GM19023 (cell line): ENCODE measurements at regions not wholly inside any gene's neighbourhood (a gene's known extent, or its start where the extent isn't known, plus 50 kb on each side); places are given as distances from the start of the nearest gene placed in this dataset.
"Not testable (repeated sequence)": the region's sequence is repeated elsewhere in the genome, so short reads cannot be mapped to it uniquely, and the experiment has no call there.

Experiments used
- ATAC-seq: cut with Tn5 transposase; IDR thresholded peaks from one replicate; pipeline ENCODE4 v1.9.1; 2021; ENCODE audit warnings: mild to moderate bottlenecking, moderate library complexity; ENCODE audit not compliant: unreplicated experiment

DNA sequence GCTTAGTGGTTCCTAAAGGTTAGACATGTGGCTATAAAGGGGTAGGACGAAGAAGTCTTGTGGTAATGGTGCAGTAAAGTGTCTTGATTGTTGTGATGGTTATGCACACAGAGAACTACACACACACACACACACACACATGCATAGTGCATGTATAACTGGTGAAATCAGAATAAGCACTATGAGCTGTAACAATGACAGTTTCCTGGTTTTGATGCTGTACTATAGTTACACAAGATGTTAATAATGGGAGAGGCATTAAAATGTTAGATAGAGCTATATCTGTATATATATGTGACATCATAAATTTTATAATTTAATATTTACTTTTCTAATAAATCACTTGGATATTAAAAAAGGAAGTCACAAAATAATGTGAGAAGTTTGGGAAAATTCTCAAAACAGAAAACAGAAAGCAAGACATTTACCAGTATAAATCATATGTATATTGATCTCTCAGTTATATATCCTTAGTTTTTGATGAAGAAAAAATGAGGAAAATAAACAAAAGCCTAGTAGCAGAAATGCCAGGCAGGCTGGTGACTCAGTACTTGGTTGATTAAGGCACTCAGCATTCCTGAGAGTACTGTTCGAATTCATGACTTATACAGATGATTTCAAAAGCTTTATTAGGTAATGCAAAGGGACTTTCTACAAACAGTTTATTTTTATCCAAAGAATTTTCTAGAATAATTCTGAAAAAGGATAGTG lies 350.5 kb upstream of the DAB2 start:
- no peak for ATAC-seq

DNA sequence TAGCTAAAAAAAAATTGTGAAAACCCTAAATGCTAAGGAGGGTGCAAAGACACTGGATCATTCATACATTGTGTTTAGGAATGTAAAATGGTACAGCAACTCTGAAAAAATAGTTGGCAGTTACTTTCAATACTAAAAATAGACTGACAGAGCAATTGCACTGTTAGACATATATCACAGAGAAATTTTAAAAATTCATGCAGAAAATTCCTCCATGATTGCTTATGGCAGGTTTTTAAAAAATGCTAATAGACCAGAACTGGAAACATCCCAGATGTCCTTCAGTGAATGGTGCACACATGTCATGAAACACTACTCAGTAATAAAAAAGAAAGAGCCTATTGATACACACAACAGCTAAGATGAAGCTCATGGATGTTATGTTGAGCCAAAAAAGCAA lies 349.8 kb upstream of the DAB2 start:
- ATAC-seq: no peak

DNA sequence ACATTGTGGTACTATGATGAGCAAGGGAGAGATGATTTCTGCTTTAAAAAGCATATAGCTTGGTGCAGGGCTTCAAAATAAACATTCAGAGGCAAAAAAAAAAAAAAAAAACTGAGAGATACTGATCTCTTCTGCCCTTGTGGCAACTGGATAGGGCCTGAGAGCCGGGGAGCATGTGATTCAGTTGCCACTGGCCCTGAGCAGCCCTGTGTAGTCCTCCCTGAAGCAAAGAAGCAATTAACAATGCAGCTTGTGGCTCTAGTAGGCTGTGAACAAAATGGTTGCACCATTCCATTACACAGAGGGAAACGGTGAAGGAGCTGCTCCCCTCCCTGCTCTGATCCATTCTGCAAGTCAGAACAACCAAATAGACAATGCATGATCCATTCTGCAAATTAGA lies 347.5 kb upstream of the DAB2 start:
- no peak for ATAC-seq

DNA sequence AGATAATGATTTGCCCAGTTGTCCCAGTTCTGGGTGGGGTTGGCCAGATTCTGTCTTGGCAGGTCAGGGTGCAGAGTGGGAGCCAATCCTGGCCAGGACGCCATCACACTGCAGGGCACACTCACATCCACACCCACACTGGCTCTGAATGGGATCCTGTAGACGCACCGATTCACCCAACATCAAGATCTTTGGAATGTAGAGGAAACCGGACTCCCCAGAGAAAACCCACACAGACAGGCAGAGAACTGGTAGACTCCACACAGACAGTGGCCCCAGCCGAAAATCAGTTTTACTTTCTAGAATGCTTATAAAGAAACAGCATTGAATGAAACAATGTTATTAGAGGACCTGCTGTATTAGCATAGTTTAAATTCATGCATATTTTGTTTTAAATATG lies 343.1 kb upstream of the DAB2 start:
- no peak for ATAC-seq

DNA sequence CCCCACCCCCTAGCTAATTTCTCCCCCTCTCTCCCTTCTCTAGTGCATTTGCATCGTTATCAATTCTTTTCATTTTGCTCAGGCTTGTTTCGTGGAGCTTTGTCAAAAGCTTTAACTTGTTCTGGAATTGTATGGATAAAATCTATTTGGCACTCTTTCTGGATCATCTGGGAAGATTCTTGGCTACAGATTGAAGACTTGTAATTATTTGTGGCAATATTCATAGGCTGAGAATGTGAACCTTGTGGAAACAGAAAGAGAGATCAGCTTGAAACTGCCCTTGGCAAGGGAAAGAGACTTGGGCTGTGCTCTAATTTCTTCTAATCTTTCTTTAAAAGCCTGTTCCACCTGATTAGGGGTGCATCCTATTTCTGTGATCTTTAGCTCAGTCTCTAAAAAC lies 340.6 kb upstream of the DAB2 start:
- ATAC-seq: no peak

DNA sequence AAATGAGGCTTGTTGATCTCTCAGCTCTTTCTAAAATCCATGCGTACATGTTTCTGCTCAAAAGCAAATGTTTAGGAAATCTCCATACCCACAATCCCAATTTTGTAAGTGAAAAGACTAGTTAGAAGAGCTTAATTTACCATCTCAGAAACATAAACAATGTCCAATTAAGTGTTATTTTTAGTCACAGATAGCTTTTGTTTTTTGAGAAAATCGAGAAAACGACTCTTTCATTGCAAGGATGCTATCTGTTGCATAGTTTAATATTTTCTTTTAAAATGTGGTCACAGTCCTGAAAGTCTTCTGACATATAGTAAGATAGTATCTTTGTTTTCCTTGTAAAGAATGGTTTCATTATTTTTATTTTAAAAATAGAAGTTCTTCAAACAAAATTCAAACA lies 338.0 kb upstream of the DAB2 start:
- no peak for ATAC-seq

DNA sequence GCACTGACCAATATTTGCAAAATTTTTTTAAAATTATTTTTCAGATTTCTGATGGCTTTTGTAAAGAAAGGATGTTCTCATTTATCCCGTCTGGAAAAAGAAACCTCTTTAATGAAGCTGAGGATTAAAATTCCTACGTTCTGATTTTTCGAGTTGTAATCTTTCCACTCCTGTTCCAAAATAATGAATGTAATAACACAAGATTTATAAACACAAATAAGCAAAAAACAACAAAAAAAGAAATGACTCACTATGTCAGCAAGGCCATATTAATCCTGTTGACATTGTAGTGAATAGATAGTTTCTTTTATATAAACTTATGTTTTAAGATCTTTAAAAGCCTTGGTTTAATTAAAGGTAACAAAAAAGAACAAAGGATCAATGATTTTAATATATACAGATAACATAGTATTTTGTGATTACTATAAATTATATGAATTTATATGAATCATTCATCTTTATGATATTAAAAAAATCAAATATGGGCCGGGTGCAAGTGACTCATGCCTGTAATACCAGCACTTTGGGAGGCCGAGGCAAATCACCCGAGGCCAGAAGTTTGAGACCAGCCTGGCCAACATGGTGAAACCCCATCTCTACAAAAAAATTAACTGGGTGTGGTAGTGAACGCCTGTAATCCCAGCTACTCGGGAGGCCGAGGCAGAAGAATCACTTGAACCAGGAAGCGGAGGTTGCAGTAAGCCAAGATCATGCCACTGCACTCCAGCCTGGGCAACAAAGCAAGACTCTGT lies 336.6 kb upstream of the DAB2 start:
- no peak for ATAC-seq

DNA sequence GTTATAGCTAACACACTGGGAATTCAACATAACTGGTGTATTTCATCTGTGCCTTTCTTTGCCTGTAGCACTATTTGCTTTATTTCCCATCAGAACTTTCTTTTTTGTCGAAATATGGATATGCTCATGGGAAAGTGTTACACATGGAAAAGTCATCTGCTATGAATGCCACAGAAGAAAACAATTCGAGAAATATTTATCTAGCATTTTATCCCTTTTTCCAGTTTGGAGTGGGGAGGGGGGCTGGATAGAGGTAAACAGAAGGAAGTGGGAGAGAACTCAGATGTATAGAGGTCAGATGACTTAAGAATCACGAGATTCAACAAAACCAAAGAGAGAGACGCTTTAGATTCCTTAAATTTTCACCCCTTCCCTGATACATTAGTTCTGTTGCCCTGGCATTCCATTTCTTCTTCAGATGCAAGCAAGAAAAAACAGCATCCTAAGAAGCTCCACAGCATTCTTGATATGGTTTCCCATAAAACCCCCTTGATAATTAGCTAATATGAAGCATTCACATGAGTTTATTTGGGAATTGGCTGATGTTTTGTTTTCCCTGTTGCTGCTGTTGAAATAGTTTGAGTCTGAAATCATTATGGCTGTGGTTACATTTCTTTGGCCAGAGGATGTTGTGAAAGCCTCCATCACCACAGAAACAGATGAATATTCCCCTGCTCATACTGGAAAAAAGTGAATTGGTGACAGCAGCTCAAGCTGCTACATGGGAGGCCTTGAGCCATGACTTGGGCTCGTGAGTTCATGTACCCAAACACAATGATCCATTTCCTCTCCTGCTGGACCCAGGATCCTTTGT lies 335.8 kb upstream of the DAB2 start:
- no peak for ATAC-seq

DNA sequence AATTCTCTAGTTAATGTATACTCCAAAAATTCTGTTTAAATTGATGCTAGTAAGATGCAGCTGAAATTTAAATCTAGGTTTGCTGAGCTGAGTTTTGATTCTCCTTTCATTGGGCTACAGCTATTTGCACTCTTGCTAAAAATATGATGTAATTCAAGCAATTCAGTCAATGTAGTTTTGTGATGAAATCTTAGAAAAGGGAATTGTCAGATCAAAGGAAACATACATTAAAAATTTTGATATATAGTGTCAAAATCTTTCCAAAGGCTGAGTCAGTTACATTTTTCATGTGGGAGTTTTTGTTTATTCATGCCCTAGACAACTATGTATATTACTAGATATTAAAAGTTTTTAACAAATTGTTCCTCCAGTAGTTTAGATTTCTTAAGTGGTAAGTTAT lies 334.9 kb upstream of the DAB2 start:
- ATAC-seq: no peak

DNA sequence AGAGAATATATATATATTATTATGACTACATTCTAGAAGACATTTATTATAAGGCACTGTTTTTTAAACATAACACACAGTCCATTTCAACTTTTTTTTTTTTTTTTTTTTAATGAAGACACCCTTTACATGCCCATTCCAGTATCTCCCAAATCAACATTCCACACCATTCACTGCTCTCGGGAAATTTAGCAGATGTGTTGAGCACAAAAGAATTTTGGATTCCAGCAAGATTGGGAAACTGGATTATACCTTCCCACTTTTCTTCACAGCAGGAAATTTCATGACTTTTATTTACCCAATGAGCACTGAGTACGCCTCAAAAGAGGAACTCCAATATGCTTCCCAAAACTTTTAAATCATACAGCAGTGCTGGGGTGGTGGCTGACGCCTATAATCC lies 333.6 kb upstream of the DAB2 start:
- no peak for ATAC-seq

DNA sequence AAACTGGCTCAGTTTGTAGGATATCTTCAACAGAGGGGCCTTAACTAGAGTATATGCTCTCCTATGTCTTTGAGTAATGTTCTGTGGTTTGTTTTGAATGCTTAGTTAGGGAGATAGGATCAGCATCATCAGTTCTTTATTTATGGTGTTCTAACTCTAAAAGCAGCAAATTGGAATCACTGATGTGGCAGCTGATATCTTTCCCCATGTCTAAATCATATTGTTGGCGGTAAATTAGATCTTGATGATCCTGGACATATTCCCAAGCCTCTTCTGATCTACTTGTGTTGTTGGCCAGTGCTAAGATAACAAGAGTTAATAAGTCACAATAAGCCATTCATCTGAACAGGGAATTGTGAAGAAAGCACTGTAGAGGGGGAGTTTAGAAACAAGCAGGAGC lies 332.4 kb upstream of the DAB2 start:
- ATAC-seq: no peak

DNA sequence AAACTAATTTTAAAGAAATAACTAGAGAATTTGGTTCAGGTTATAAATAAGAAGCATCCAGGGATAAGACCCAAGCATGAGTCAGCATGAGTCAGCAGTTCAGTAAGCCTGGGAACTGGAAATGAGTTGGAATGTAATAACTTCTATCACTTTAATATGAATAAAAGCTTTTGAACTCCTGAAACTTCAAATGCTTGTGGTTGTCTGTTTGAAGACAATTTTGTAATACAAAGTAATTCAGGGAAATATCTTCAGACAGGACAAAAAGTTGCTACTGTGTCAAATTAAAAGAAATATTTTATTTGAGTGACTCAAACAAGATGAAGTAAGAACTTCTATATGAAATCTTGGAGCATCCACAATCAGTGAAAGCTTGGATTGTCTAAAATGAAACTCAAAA lies 331.2 kb upstream of the DAB2 start:
- no peak for ATAC-seq

DNA sequence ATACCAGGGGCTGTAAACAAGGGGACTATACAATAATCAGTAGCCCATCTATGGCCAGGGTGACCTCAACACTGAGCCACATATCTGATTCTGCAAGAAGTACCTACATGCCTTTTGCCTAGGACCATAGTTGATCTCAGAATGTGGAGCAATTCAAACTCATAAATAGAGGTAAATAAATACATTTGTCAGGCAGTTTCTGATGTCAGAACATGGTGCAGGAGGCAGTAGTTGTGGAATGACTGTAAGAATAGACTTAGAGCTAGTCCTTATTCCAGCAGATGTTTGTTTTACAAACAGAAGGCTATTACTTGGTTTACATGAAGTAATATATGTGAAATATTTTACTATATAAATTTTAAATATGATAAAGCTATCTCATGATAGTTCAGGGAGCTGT lies 330.7 kb upstream of the DAB2 start:
- no peak for ATAC-seq

DNA sequence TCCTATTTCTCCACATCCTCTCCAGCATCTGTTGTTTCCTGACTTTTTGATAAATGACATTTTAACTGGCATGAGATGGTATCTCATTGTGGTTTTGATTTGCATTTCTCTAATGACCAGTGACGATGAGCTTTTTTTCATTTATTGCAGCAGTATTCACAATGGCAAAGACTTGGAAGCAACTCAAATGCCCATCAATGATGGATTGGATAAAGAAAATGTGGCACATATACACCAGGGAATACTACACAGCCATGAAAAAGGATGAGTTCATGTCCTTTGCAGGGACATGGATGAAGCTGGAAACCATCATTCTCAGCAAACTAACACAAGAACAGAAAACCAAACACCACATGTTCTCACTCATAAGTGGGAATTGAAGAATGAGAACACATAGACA lies 329.0 kb upstream of the DAB2 start:
- not testable (repeated sequence) for ATAC-seq

DNA sequence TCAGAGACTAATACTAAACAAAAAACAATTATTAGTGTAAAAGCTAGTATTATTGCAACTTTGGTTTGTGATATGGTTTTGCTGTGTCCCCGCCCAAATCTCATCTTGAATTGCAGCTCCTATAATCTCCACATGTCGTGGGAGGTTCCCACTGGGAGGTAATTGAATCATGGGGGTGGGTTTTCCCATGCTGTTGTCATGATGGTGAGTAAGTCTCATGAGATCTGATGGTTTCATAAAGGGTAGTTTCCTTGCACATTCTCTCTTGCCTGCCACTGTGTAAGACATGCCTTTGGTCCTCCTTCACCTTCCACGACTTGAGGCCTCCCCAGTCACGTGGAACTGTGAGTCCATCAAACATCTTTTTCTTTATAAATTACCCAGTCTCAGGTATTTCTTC lies 325.9 kb upstream of the DAB2 start:
- no peak for ATAC-seq

DNA sequence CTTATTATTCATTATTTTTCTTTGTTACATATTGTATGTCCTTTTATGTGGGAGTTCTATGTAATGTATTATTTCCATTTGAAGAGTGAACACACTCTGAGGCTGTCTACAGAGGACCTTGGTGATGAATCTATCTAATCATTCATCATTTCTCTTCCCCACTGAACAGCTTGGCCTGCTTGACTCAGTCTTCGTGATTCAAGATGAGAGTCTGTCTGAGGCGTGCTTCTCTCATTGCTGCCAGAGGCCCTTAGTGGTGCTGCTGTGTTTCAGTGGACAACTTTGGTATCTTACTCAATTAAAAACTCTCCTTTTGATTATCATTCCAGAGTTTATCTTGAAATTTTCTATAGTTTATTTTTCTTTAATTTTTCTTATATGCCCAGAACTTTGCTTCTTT lies 318.1 kb upstream of the DAB2 start:
- ATAC-seq: no peak

DNA sequence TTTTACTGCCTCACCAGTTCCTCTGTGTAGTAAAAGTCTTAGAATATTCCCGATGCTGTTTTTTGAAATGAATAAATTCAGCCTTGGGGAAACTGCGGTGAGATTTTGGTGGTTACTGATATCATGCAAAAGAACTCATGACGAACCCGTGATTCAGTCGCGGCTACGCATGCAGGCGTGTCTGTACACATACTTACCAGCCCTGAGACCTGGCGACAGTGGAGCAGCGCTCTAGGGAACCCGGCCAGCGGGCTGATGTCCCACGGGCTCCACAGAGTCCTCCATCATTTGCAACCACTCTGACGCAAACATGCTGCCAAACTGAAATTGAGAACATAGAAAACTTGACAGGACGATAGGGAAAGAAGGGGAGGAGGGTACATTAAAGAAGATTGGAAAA lies 315.6 kb upstream of the DAB2 start:
- ATAC-seq: no peak

DNA sequence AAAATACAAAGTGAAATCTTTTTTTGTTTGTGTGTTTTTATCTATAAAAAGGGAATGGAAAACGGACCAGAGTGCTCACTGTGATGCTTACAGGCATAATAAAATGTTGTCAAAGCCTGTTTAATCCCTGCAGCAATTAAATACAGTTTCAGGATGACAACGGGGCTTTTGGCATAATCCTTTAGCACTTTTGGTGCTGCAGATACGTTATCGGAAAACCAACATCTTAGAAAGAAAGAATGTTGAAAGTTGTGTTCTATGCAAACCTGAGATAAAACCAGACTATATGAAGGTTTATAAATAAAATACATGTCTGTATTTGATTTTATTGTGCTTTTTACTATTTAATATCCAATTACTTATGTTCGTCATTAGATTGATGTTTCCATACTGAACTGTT lies 307.4 kb upstream of the DAB2 start:
- no peak for ATAC-seq

DNA sequence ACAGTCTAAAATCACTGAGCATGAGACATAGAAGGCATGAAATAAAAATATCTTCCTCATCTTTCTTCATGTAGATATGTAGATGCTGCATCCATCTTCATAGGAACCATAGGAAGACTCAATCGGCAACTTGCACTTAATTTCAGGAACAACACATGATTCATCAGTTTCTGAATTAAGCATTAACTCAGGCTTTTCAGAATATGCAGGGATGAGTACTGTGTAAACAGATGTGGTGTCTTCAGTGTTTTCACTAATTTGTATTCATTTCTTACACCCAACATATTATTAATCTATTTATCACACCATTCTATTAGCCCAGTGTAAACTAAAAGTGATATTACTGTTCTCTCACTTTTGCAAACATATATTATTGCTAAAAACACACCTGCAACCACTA lies 305.9 kb upstream of the DAB2 start:
- no peak for ATAC-seq

DNA sequence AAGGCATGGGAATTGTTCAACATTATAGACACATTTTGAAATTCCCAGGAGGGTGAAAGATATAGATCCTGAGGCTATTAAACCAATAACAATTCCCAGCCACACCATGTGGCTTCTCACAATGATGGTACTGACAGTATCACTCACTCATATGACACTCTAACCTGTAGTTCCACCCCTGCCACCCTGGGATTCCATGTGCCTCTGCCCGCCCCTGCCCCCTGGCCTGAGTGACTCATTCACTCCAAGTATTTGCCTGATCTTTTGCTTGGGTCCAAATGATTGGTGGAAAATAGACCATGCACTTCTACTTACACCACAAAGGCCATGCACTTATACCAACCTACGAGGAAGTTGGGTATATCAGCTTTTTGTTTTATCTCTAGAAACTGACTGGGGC lies 305.2 kb upstream of the DAB2 start:
- ATAC-seq: no peak

DNA sequence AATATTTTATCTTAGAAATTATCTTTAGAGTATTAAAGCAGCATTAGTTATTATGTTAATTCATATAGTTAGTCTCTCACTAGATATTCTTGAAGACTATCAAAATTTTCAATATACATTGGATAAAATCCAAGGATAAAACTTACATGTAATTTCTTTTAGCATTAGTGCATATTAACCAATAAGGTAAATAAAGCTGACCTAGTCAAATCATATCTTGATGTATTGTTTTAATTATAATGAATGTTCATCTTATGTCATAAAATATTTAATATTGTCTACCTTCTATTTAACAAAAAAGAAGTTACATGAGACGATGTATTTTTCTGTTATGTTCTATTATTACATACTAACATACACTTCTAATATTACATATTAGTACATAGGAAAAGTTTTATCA lies 301.7 kb upstream of the DAB2 start:
- no peak for ATAC-seq

DNA sequence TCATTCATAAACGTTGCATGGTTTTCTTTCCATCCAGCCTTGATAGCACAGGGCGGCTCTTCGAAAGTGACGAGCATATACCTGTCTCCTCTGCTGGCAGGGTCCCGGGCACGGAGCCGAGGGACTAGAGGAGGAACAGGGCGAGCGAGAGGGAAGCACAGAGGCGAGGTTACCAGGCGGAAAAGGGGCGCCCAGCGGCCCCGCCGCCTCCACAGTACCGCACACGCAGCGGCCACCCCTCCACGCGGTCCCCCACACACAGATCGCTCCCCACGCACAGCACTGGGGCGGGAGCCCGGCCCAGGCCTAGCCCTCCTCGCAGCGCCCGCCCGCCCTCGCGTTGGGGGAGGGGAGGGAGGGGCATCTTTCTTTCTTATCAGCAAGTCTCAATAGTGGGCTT lies 296.6 kb upstream of the DAB2 start:
- no peak for ATAC-seq
